Stimulated activated CD8-positive, alpha-beta memory T cell treated with anti-CD3 and anti-CD28 coated beads, Interleukin-4, amount 100 ng/mL, for 48 hours (primary cell): ENCODE measurements at regions not wholly inside any gene's neighbourhood (a gene's known extent, or its start where the extent isn't known, plus 50 kb on each side); places are given as distances from the start of the nearest gene placed in this dataset.
A peak's percentile ranks its signal among the peaks of the same experiment; 100 is the strongest.

Source experiments
- DNase-seq: peaks from one replicate; pipeline ENCODE4 v3.0.0-alpha.2; 2020

DNA sequence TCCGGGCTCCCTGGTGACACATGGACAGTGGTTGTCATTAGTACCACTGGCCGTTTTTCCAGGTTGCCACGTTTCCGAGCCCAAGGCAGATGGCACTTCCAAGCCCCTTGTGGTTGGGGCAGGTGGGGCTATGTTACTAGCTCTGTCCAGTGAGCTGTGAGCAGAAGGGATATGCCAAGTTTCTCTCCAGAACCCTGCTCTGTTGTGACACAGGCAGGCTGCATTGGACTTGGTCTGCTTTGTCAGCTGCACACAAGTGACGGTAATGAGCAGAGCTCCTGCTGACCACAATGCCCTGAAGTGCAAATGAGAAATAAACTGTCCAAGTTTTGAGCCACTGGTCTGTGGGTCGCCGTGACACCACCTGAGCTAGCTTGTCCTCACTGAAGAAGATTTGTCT, 118.8 kb downstream of the GYPC start:
- no peak for DNase-seq

DNA sequence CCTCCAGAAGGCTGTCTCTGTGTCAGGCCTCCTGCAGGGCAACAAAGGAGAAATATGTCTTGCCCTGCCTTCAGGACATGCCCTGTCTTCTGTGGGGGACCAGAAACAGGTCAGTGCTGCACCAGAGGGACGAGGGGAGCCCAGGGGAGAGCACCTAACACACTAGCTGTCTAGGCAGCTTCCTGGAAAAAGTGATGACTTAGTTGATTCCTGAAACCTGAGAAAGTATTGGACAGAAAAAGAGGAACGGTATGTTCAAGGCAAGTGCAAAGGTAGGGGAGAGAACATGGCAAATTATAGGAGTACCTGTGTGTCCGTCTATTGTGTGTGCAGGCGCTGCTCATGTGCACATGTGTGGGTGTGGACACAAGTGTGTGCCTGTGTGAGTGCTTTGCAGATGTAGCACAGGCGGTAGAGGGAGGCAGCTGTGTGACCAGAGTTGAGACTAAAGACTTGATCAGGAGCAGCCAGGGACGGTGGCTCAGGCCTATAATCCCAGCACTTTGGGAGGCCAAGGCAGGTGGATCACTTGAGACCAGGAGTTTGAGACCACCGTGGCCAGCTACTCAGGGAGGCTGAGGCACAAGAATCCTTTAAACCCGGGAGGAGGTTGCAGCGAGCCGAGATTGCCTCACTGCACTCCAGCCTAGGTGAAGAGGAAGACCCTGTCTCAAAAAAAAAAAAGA, 119.5 kb downstream of the GYPC start:
- DNase-seq, result no peak

DNA sequence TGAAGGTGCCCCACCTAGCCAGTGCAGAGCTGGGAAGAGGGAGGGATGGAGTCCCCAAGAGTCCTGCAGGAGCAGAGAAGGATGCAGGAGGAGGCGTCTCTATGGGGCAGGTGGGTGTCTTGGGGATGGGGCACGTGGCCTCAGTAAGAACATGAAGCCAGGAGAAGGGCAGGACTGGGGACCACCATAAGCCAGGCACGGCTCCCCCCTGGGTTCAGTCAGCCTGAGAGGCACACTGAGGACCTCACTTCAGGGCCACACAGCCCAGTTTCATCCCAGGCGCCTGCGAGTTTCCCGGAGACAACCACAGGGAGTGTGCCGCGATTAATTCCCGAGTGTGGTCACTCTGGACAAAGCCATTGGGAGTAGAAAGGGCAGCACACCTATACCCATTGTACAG, 120.3 kb downstream of the GYPC start:
- no peak for DNase-seq

DNA sequence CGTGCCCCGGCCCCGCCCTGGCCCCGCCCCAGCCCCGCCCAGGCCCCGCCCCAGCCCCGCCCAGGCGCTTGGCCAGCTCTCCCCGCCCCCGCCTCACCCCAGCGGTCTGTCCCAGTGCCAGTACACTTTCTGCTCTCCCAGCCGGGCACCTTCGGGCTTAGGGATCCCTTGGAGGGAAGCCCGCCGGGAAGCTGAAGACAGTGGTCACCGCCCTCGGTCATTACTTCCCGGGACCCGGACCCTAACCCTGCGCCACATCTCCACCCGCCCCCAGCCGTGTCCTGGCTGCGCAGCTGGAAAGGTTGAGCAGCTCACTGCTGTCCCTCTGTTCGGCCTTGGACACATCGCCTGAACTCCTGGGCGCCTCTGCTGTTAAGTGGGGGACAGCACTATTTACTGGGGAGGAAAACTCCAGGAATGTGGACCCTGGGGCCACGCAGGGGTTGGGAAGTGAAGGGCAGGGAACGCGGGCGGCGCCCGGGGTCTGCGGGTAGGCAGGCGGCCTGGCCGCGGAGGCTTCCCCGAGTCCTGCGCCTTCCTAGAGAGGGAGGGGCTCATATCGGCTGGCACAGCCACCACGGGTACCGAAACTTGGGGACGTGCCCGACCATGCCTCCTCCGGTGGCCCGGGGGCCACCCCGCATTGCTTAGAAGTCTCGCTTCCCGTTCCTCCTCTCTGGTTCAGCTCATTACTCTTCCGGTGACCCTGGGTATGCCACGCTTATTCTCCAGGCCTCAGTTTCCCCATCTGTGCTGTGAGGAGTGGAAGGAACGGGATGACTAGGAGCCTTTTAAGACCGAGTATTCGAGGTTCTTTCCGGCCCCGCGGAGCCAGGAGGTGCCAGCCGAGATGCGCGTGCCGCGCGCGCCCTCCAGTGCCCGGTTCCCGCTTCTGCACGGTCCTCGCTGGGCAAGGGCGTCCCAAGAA, 121.0 kb downstream of the GYPC start:
- peak; percentile 89 for DNase-seq

DNA sequence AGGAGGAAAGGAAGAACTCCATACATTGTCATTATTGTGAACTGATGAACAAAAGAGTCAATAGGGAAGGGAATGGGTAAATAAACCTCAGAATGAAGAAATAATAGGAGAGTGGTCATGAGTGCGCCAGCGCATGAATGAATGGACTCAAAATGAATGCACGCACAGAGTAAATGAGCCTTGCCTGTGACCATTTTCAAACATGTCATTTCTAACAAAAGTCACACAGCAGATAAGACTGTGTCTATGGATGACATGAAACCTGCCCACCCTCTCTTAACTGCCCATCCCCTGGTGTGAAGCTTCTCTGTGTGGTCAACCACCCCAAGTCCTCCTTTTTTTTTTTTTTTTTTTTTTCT, 121.1 kb upstream of the TEX51 start:
- no peak for DNase-seq

DNA sequence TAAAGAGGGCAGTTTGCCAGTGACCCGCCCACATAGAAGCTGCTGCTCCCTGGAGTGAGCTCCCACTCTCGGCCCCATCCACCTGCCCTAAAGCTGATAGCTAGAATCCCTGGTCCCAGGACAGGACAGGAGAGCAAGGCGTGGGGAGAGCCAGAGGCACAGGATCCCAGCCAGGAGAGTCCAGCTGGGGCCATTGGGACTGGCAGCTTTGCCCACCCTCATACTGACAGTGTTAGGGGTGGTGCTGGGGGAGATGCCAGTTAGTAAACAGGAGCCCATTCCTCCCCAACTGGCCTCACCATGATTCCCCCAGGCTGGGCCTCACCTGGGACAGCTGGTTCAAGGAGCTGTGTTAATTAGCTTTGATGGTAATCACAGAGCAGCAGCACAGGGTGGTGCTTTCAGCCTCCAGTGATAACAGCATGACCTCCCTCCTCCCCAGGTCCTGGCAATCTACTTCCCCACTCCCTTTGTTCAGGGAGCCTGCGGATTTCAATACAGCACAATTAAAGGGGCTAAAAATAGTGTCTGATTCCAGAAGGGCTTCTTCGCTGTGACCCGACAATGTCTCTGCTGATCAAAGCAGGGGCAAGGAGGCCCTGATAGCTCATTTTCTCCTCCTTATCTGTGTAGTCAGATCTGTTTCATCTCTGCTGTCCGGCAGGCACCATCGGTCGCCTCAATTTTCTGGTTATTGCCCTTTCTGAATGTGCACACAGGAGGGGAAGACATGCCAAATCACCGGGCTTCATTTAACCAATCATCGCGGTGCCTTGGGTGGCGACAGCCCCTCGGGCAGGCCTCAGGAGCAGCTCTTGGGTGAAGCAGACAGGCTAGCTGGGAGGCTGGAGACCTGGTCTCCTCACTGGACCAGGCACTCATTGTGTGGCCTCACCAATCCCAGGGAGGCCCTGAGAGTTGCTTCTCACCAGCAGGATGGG, 119.9 kb upstream of the TEX51 start:
- DNase-seq, result no peak

DNA sequence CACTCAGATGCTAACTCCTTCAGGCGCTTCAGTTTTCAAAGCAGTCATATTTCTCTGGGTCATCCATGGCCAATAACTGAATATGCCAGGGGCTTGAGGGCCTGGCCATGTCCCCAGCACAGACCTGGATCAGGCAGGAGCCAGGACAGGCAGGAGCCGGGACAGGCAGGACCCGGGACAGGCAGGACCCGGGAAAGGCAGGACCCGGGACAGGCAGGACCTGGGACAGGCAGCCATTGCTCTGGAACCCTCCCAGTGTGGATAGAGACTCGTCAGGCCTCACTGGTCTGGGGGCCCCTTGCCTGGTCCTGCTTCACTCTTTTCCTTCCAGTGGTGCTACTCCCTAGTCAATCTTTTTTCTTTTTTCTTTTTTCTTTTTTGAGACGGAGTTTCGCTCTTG, 117.5 kb upstream of the TEX51 start:
- DNase-seq, result no peak

DNA sequence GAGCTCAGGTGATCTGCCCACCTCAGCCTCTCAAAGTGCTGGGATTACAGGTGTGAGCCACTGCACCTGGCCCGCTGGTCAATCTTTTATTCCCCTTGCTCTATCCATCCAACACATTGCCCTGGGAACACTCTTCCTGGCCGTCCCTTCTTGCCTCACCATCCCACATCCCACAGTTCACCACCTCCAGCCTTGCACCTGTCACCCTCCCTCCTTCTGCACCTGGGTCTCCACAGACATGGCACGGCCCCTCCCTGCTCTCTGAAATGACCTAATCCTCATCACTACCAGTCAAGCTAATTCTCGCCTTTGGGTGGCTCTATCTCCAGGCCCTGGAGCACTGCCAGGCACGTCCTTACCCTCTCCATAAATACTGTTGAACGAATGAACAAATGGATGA, 116.9 kb upstream of the TEX51 start:
- DNase-seq, result no peak

DNA sequence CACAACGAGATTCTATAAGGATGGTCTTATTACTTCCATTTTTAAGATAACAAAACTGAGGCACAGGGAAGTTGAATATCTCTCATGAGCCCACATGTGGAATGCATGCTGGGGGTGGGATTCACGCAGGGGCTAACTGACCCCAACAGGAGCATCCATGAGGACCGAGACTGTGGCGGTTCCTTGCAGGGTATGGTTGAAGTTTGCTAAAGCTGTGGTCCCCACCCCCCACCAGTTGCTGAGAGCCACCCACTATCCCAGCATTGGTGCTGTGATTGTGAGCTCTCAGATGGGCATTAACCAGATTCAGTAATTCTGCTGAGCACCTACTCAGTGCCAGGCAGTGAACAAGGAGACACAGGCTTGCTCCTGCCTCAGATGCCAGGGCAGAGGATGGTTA, 116.0 kb upstream of the TEX51 start:
- DNase-seq, result no peak

DNA sequence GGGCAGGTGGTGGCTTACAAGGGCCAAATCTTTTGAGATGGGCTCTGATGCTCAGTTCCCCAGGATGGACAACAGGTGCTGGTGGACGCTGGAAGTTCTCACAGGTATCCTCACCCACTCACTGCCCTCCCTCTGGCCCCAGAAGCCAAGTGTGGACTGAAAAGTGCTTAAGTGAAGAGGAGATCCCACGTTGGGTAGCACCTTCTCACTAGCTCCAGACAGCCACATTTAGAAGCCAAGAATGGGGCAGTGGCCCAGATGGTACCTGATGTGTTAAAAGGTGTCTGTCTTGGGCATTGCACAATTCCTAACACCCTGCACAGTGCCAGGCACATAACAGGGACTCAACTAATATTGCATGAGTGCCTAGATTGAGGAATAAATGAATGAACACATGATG, 115.3 kb upstream of the TEX51 start:
- DNase-seq, result no peak

DNA sequence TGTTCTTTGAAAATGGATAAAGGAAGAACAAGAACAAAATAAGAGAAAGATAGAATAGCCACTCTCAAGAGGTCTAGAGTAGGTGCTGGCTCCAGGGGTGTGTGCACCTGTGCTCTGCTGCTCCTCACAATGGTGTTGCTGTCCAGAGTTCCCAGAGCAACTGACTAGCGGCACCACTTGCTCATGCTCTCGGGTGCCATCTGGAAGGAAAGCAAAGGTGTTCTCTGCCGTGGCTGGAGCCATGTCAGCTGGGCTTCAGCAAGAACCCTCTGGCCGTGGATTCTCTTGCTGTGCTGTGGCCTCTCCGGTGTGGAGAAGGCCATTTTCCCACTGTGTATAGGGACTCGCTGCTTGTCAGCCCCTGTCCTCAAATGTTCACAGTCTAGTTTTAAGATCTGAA, 114.6 kb upstream of the TEX51 start:
- no peak for DNase-seq

DNA sequence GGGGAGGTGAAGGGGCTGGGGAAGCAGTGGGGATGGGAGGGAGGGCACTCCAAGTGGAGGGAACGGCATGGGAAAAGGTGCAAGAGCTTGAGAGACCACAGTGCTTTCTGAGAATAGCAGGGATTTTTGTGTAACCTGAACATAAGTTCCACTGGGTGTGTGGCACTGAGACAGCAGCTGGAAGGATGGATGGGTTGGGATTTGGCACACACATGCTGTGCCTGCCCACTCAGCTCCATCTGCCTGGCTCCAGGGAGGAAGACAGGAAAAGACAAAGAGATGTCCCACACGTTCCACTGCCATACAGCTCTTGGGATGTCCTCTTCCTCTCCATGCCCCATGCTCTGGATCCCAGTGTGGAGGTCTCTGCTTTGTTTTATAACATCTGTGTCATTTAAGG, 114.1 kb upstream of the TEX51 start:
- DNase-seq, result no peak

DNA sequence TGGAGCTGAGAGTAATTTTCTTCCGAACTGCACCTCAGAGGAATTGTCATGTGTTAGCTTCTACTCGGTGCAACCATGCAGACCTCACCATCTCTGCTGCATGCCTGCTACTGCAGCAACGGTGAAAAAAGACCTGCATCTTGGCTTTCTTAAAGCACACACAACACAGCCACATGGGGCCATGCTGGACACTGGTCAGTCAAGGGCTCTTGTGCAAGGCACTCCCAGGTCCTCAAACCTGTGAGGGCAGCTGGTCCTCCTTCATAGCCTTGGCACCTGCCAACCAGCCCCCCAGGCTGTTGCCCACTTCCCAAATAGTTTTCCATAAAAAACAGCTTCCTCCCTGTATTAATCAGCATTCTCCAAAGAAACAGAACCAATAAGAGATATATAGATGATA, 113.5 kb upstream of the TEX51 start:
- no peak for DNase-seq

DNA sequence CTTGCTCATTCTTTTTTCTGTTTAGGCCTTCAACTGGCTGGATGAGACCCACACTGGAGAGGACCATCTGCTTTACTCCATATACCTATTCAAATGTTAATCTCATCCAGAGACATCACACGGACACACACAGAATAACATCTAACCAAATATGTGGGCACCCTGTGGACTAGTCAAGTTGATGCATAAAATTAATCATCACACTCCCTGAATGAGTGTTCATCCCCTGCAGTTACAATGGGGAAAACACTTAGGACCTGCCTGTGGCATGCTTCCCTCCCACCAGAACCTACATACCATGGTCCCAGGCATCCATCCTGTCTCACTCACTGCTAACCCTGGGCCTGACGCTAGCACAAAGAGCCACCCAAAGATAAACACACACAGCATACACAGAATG, 112.8 kb upstream of the TEX51 start:
- no peak for DNase-seq

DNA sequence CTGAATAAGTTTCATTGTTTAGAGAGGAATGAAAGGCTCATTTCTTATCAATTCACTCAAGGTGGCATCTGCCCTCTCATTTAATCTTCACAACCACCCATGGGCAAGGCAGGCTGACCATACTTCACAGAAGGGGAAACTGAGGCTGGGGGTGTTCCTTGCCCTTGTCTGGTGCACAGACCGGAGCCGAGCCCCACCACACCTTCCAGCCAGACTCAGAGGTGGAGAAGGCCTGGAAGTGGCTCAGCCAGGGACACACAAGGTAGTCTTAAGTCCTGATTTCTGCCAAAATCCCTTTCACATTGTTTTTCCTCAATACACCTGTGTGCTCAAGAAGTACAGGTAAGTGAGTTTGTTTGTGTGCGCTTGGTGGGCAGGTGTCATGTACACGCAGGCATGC, 111.9 kb upstream of the TEX51 start:
- no peak for DNase-seq

DNA sequence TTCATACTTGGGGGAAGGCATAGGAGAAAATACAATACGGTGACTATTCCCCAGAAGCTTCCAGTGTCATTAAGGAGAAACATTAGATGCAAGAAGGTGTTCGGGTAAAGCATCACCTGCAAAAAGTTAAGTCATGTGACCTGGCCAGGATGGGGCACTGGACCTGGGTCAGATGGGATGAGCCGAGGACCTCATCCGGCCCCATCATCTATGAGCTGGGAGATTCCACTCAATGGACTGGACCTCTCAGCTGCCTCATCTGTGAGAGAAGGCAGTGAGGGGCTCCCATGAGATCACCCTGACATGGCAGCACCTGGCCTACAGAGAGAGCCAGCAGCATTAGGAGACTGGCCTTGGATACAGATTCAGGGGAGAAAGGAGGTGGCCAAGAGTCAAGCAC, 111.4 kb upstream of the TEX51 start:
- DNase-seq, result no peak

DNA sequence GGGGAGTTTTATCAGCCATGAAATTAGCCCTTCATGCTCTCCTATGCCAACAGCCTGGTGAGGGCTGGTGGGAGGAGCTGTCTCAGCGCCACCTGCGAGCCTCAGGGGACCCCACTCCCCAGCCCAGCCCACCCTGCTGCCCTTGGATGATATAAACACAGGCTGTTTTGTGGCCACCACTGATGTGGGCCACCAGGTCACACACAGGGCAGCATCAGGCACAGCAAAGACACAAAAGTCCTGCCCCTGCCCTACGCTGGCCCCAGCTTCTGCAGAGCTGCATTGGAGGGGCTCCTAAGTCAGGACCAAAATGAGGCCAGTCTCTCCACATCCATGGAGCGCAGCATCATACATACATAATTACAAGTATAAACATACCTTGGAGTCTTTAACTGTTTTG, 110.6 kb upstream of the TEX51 start:
- no peak for DNase-seq

DNA sequence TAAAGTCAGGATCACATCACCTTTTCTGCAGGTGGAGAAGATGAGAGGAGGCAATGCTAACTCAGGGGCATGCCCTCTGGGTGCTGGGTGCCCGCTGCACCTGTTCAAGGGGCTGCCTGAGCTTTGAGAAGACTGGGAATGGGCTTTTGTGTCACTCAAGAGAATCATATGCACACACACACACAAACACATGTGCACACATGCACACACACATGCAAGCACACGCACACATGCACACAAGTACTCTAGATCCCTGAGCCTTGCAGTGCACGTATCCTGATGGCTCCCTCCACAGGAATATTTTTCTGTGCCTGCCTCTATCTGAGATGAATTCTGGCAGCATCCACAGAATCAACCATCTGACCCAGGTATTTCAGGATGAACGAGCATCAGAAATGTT, 110.0 kb upstream of the TEX51 start:
- no peak for DNase-seq

DNA sequence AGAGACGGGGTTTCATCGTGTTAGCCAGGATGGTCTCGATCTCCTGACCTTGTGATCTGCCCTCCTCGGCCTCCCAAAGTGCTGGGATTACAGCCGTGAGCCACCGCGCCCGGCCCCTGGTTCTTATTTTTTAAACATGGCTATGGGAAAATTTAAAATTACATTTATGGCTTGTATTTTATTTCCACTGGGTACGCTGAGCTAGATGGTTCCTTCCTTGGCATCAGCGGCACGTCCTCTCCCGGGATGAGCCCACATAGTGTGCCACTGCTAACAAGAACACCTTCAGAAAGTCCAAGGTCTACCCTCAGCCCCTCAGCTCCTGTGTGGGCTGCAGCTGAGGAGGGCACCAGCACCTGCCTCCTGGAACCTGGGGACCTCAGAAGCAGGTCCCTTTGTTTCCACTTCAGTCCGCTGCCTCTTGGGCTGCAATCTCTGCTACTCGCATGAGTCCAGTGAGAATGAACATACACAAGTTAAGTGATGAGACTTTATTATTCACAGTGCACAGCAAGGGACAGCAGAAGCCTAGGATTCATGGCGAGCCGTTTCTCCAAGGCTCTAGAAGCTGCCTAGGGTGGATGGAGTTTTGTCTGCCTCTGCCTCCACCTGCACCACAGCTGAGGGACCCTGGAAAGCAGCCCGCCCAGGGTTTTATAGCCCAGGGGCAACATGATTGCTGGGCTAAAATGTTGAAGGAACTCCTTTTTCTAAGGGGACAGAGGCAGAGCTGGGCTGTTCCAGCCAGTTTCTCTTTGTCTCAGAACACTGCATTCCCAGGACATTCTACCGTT, 107.5 kb upstream of the TEX51 start:
- no peak for DNase-seq

DNA sequence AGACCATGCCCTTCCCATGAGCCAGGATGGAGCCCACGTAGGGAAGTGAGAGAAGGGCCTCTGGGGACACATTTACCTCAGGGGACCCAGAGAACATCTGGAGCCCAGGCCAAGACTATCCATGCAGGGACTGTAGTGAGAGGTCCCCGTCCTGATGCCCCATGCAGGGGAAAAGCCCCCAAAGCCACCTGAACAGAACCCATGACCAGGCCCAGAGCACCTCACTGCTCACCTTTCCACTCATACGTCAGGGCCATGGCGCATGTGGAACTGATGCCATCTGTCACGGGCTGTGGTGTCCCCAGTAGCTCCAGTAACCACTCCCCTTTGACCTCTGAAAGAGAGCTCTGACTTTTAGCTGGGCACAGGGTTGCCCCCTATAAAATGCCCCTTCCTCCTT, 106.5 kb upstream of the TEX51 start:
- no peak for DNase-seq

DNA sequence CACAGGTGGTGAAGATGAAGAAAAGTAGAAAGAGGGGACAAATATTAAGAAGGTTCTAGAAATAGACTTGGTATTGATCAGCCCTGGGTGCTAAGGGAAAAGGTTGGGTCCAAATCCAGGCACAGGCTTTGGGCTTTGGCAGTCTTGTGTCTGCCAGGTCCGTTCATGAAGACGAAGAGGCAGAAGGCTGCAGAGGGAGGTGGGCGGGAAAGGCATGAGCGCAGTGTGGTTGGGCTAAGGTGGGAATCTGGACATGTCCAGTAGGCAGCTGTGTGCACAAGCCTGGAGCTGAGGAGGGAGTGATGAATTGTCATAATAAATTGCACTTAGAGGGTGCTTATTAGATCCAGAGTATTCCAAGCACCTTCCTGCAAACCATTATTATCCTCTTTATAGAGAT, 105.7 kb upstream of the TEX51 start:
- DNase-seq, result no peak

DNA sequence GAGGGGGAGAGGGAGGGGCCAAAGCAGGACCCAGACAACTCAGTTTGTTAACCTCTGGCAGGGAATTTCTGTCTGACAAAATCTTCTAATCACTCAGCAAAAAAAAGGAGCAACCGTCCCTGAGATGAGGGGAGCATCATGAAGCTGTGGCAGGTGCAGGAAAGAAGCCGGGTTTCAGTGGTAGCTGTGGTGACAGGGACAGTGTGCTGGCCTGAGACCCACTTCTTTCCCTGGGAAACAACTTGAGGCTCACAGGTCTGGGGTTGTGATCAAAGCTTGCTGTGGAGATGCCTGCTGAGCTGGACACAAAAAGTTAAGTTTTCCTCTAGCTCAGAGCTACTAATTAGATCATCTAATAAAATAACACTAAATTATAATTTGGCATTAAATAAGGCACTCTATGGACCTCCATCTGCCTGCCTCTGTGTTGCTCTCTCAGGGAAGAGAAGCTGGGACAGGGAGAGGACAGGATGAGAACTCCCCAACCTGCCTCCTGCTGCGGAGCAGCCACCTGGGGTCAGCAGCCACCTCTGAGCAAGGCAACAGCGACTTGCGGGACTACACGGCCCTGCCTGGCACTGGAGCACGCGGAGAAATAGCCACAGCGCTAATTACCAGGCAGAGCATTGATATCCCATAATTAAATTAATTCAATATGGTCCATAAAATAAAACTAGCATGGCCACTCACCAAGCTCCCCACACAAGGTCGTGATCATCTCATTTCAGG, 104.6 kb upstream of the TEX51 start:
- DNase-seq, result peak; percentile 16
